Heart left ventricle (tissue), 16 donors: ENCODE measurements at regions not wholly inside any gene's neighbourhood (a gene's known extent, or its start where the extent isn't known, plus 50 kb on each side); places are given as distances from the start of the nearest gene placed in this dataset.

ENCODE experiments used
- ATAC-seq, 4 donors: fragments of 200-7000 bp; cut with Tn5 transposase; one replicate each; pipeline ENCODE4 v1.9.1; 2020 to 2022; ENCODE audit warnings: moderate library complexity in 4 of 4, mild to moderate bottlenecking in 3 of 4, moderate number of reproducible peaks in 1 of 4
- DNase-seq, 5 donors: peaks; one replicate each; pipeline ENCODE4 v3.0.0-alpha.2; 2020
- H3K27ac ChIP-seq, 12 donors: fragments of 200-600 bp; sonication (generic) in 4 of 12; one replicate each; pipeline versions ENCODE4 v1.5.0 to v1.8.0; 2016 to 2022; ENCODE audit warnings: mild to moderate bottlenecking in 2 of 12
- H3K27me3 ChIP-seq, 9 donors: fragments of 200-600 bp; sonication (generic) in 2 of 9; one replicate each; pipeline versions ENCODE4 v1.5.1 to v1.8.0; 2016 to 2022; ENCODE audit warnings: mild to moderate bottlenecking in 3 of 9
- H3K36me3 ChIP-seq, 9 donors: fragments of 200-600 bp; sonication (generic) in 2 of 9; one replicate each; pipeline versions ENCODE4 v1.5.0 to v1.8.0; 2018 to 2022; ENCODE audit warnings: mild to moderate bottlenecking in 2 of 9
- H3K4me1 ChIP-seq, 12 donors: fragments of 200-600 bp; sonication (generic) in 4 of 12; one replicate each; pipeline versions ENCODE4 v1.5.0 to v1.8.0; 2016 to 2022; ENCODE audit warnings: mild to moderate bottlenecking in 3 of 12
- H3K4me3 ChIP-seq, 12 donors: fragments of 200-600 bp; sonication (generic) in 4 of 12; one replicate each; pipeline versions ENCODE4 v1.5.0 to v1.8.0; 2017 to 2022; ENCODE audit warnings: mild to moderate bottlenecking in 9 of 12, moderate library complexity in 4 of 12
- H3K9me3 ChIP-seq, 12 donors: fragments of 200-600 bp; sonication (generic) in 4 of 12; one replicate each; pipeline versions ENCODE4 v1.5.0 to v1.8.0; 2016 to 2022; ENCODE audit warnings: mild to moderate bottlenecking in 1 of 12
- POLR2A ChIP-seq, 2 donors: fragments of 450-650 bp; IDR thresholded peaks; one replicate each; pipeline ENCODE4 v1.6.1; 2017; ENCODE audit warnings: antibody characterized with exemption in 2 of 2, mild to moderate bottlenecking in 2 of 2, moderate library complexity in 2 of 2
- WGBS, 4 donors: extraction: QIAGEN DNeasy Blood & Tissue Kit in 2 of 4; methylation state at CpG; one replicate each; pipeline versions ENCODE4 v1.1.5 to v1.1.7; 2013 to 2018; 5-methylcytosine and 5-hydroxymethylcytosine counted together
- intact Hi-C, 10 donors: fragments of 100-400 bp; cut with DNase I; formaldehyde crosslinking; loops; one replicate each; pipeline versions ENCODE4 v1.11.1 to v1.14.2; 2022
- TF ChIP-seq, protein P1 (sequence below), 12 donors: fragments of 200-600 bp; sonication (generic) in 4 of 12; IDR thresholded peaks; one replicate each; pipeline versions ENCODE4 v1.5.0 to v1.8.0; 2018 to 2022; ENCODE audit warnings: antibody characterized with exemption in 12 of 12, mild to moderate bottlenecking in 5 of 12
- donor health status: ischemic (EF 13 %, LVEDD 7.1; RV severe dilation, severe dysfunction).
- donor health status: healthy with polysubstance abuse.
- donor health status: DM: no; HTN: yes; CAD: no.
- donor health status: DM: no; HTN: no; CAD: no.
- donor health status: ischemic (EF 25% LVEDD 6.9; RV normal size, moderate dysfunction).
- donor health status: ischemic (EF 25% LVEDD 5.7; RV mildly dilated, moderate dysfunction).
- donor health status: healthy.
- donor health status: DM: yes; HTN: yes; CAD: no.
- donor health status: ischemic (EF 35%, LVEDD 5.7; RV mildly dilated, moderate dysfunction).
- donor health status: nonischemic (EF 11% LVEDD 7.7; RV severe dilation, severe dysfunction).
- donor health status: DM: yes; HTN: yes; CAD: no.
- donor health status: PGD.
- donor health status: ischemic (EF 29% LVEDD 5.4; RV normal size, mild dysfunction).
- donor health status: nonischemic (EF 23%, LVEDD 6.1; RV moderate dilation, normal function).

DNA sequence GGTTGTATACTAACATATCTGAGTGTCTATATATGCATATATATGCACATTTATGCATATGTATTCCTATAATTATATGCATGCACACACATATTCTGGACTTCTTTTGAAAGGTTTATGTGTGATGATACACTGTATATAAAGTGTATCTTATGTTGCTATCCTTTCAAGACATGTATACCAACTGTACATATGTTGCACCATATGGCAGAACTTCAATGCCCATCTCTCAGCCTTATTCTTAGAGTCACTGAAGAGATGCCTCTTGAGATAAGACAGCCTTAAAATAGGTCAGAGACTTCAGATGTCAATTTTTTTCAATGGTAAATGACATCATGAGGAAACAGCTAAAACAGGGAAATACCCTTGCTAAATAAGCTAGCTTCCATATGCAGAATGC is 461.4 kb downstream of the SPATA31D1 start:
- no peak overlapping the region for H3K27ac ChIP-seq
- H3K4me3 ChIP-seq: no peak overlapping the region
- TF ChIP-seq, protein P1, sequence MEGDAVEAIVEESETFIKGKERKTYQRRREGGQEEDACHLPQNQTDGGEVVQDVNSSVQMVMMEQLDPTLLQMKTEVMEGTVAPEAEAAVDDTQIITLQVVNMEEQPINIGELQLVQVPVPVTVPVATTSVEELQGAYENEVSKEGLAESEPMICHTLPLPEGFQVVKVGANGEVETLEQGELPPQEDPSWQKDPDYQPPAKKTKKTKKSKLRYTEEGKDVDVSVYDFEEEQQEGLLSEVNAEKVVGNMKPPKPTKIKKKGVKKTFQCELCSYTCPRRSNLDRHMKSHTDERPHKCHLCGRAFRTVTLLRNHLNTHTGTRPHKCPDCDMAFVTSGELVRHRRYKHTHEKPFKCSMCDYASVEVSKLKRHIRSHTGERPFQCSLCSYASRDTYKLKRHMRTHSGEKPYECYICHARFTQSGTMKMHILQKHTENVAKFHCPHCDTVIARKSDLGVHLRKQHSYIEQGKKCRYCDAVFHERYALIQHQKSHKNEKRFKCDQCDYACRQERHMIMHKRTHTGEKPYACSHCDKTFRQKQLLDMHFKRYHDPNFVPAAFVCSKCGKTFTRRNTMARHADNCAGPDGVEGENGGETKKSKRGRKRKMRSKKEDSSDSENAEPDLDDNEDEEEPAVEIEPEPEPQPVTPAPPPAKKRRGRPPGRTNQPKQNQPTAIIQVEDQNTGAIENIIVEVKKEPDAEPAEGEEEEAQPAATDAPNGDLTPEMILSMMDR (IDR thresholded peaks at IDR 0.05): no peak
- TF ChIP-seq POLR2A (IDR thresholded peaks at IDR 0.05): no peak
- peaks cover 0 to 41% (median 21%) of the 10 kb centered on the region in 12 donors for H3K9me3 ChIP-seq
- H3K4me1 ChIP-seq: no peaks in the 10 kb centered on the region
- no peaks in the 10 kb centered on the region for H3K27me3 ChIP-seq
- no peak for DNase-seq
- no peak for ATAC-seq
- H3K36me3 ChIP-seq: no peaks in the 10 kb centered on the region
- intact Hi-C loops: no loop called here

DNA sequence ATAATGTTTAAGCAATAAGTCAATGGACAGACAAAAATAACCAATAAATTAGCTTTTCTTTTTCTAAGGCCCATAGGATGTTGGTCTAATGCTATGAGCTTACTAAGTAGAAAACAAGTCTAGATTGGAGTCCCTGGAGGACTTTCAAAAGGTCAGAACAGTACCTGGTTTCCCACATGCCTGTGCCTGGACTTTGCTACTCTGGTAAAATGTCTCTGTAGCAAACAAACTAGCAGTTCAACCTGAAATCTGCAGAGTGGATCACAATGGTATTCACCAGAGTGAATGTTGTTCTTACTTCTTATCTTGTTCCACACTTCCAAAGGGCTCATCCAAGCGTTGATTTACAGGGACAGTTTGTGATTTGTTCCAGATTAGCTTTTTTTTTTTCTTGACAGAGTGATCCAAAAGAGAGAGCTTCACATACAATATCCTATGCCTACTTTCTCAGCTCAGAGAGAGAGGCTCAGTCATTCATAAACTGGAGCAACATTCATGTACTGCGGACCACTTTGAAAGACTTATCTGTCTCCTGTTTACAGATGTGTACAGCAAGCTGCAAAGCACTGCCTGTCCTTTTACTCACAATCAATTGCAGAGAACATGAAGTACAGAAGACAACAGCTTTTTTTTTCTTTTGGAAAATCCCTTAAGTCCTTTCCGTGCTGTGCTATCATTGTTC is 466.1 kb downstream of the SPATA31D1 start:
- WGBS, 4 donors: 46 to 63% (median 57%) methylated on average over 3 of the region's 3 CpGs
- ATAC-seq (no peak), DNase-seq (no peak)
- Histone ChIP-seq H3K36me3 (no peaks in the 10 kb centered on the region), H3K9me3 (peaks cover 0 to 17% (median 5%) of the 10 kb centered on the region in 12 donors), H3K27me3 (no peaks in the 10 kb centered on the region), H3K4me3 (no peak overlapping the region), H3K4me1 (no peaks in the 10 kb centered on the region), H3K27ac (no peak overlapping the region)
- TF ChIP-seq, protein P1 (IDR thresholded peaks at IDR 0.05): no peak
- no peak for TF ChIP-seq POLR2A (IDR thresholded peaks at IDR 0.05)
- intact Hi-C loops: no loop called here

DNA sequence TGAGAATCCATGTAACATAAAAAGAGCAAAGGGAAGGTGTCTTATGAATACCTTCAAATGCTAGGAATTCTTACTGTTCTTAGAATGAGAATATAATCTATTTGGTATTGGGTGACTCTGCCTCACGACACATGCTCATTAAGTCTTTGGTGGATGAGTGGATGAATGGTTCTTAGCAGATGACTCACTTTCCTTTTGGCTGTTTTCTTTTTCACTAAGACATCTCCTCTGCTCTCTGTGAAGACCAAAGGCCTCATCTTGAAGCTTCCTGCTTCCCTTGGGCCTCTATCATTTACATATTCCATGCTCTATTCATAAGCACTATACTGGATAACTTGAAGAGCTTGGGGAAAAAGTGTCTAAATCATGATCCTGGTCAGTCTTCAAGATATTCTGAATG is 468.1 kb downstream of the SPATA31D1 start:
- peaks cover 0 to 18% (median 5%) of the 10 kb centered on the region in 12 donors for H3K9me3 ChIP-seq
- DNase-seq (no peak), ATAC-seq (no peak)
- no peaks in the 10 kb centered on the region for H3K36me3 ChIP-seq
- no peak overlapping the region for H3K4me3 ChIP-seq
- intact Hi-C loops: no loop called here
- no peak overlapping the region for H3K27ac ChIP-seq
- WGBS, 4 donors: 90 to 97% (median 93%) methylated on average over 1 of the region's 1 CpG
- TF ChIP-seq POLR2A (IDR thresholded peaks at IDR 0.05): no peak
- TF ChIP-seq, protein P1 (IDR thresholded peaks at IDR 0.05): no peak
- no peaks in the 10 kb centered on the region for H3K27me3 ChIP-seq
- no peaks in the 10 kb centered on the region for H3K4me1 ChIP-seq

DNA sequence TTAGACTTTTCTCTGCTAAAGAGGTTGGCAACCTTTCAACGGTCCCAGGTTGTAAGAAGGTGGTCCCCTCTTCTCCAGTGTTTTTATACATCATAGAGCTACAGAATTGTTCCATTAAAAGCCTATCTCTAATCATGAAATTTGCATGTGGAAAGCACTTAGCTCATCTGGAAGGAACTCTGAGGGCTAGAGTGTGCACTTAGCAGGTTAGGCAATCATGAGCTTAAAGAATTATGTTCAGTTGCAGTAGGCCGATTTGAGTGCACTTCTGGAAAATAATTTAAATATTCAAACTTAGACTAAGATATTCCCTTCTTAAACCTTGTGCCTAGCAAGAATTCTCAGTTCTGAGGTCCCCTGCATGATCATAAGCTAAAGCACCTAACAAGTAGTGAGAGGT is 468.7 kb downstream of the SPATA31D1 start:
- no peak for DNase-seq
- Histone ChIP-seq H3K27me3 (no peaks in the 10 kb centered on the region), H3K4me3 (no peak overlapping the region), H3K9me3 (peaks cover 0 to 11% (median 2%) of the 10 kb centered on the region in 12 donors), H3K27ac (no peak overlapping the region), H3K4me1 (no peaks in the 10 kb centered on the region), H3K36me3 (no peaks in the 10 kb centered on the region)
- TF ChIP-seq, protein P1 (IDR thresholded peaks at IDR 0.05): no peak
- TF ChIP-seq POLR2A (IDR thresholded peaks at IDR 0.05): no peak
- no peak for ATAC-seq
- 58 to 84% (median 70%) methylated on average over 2 of the region's 2 CpGs for WGBS, 4 donors
- intact Hi-C loops: no loop called here
